Muscle layer of colon (tissue), 2 donors: ENCODE measurements at regions not wholly inside any gene's neighbourhood (a gene's known extent, or its start where the extent isn't known, plus 50 kb on each side); places are given as distances from the start of the nearest gene placed in this dataset.
A peak's percentile ranks its signal among the peaks of the same experiment; 100 is the strongest.

Source experiments
- H3K27ac ChIP-seq: one replicate; pipeline ENCODE4 v1.7.0; 2013; ENCODE audit warnings: low read depth, mild to moderate bottlenecking, low read length, moderate library complexity
- H3K27me3 ChIP-seq, 2 donors: one replicate each; pipeline ENCODE4 v1.7.0; 2013; ENCODE audit warnings: low read length in 2 of 2, mild to moderate bottlenecking in 2 of 2; ENCODE audit not compliant: insufficient read depth in 2 of 2, control insufficient read depth in 1 of 2
- H3K36me3 ChIP-seq: one replicate; pipeline ENCODE4 v1.7.0; 2013; ENCODE audit warnings: mild to moderate bottlenecking, low read length; ENCODE audit not compliant: insufficient read depth
- H3K4me1 ChIP-seq: one replicate; pipeline ENCODE4 v1.7.0; 2013; ENCODE audit warnings: mild to moderate bottlenecking, low read length; ENCODE audit not compliant: insufficient read depth
- H3K4me3 ChIP-seq, 2 donors: one replicate each; pipeline ENCODE4 v1.7.0; 2013; ENCODE audit warnings: low read length in 2 of 2, low read depth in 1 of 2, mild to moderate bottlenecking in 1 of 2, moderate library complexity in 1 of 2
- H3K9ac ChIP-seq: one replicate; pipeline ENCODE4 v1.7.0; 2013; ENCODE audit warnings: low read length
- H3K9me3 ChIP-seq: one replicate; pipeline ENCODE4 v1.7.0; 2013; ENCODE audit warnings: mild to moderate bottlenecking, low read length
- donor health status: abdominal sarcoma.
- donor health status: Adenocarcinoma of cecum.

- no peak overlapping the region for H3K27ac ChIP-seq
- no peak overlapping the region for H3K9ac ChIP-seq
- peaks cover 16% of the 10 kb centered on the region for H3K4me1 ChIP-seq
- H3K27me3 ChIP-seq: no peaks in the 10 kb centered on the region
- no peaks in the 10 kb centered on the region for H3K36me3 ChIP-seq
- H3K9me3 ChIP-seq: no peaks in the 10 kb centered on the region
- H3K4me3 ChIP-seq: no peak overlapping the region
These were observed 156.9 kb downstream of the USP12 start for GRCh38 chr13:27014406-27015359.

GRCh38 chr13:27012482-27013197, 159.0 kb downstream of the USP12 start:
- Histone ChIP-seq H3K36me3 (no peaks in the 10 kb centered on the region), H3K9ac (no peak overlapping the region), H3K27me3 (no peaks in the 10 kb centered on the region), H3K4me1 (peaks cover 4% of the 10 kb centered on the region), H3K4me3 (no peak overlapping the region), H3K9me3 (no peaks in the 10 kb centered on the region), H3K27ac (no peak overlapping the region)

GRCh38 chr13:27011661-27012060, 159.9 kb downstream of the USP12 start:
- no peak overlapping the region for H3K27ac ChIP-seq
- H3K9me3 ChIP-seq: no peaks in the 10 kb centered on the region
- H3K27me3 ChIP-seq: peaks cover 0 to under 1% of the 10 kb centered on the region in 2 donors
- no peaks in the 10 kb centered on the region for H3K36me3 ChIP-seq
- H3K9ac ChIP-seq: no peak overlapping the region
- no peak overlapping the region for H3K4me3 ChIP-seq
- no peaks in the 10 kb centered on the region for H3K4me1 ChIP-seq

- Histone ChIP-seq H3K27me3 (peaks cover 0 to 6% of the 10 kb centered on the region in 2 donors), H3K4me1 (peaks cover 11% of the 10 kb centered on the region), H3K27ac (no peak overlapping the region), H3K9ac (no peak overlapping the region), H3K4me3 (no peak overlapping the region), H3K9me3 (no peaks in the 10 kb centered on the region), H3K36me3 (no peaks in the 10 kb centered on the region)
These were observed 162.9 kb downstream of the USP12 start for GRCh38 chr13:27008733-27009132.

GRCh38 chr13:27007166-27007565, 164.4 kb downstream of the USP12 start:
- Histone ChIP-seq H3K27me3 (peaks cover 0 to 6% of the 10 kb centered on the region in 2 donors), H3K4me1 (peaks cover 11% of the 10 kb centered on the region), H3K4me3 (peak overlapping the region; percentile 44 to 84), H3K36me3 (no peaks in the 10 kb centered on the region), H3K9ac (peak overlapping the region; percentile 51), H3K27ac (peak overlapping the region; percentile 78), H3K9me3 (no peaks in the 10 kb centered on the region)

- no peaks in the 10 kb centered on the region for H3K9me3 ChIP-seq
- peak overlapping the region; percentile 44 to 84 for H3K4me3 ChIP-seq
- H3K9ac ChIP-seq: peak overlapping the region; percentile 51
- H3K4me1 ChIP-seq: peaks cover 11% of the 10 kb centered on the region
- no peaks in the 10 kb centered on the region for H3K36me3 ChIP-seq
- H3K27me3 ChIP-seq: peaks cover 0 to 6% of the 10 kb centered on the region in 2 donors
- peak overlapping the region; percentile 78 for H3K27ac ChIP-seq
These were observed 165.0 kb downstream of the USP12 start for GRCh38 chr13:27006519-27007161.

GRCh38 chr13:27005976-27006518, 165.6 kb downstream of the USP12 start:
- Histone ChIP-seq H3K27me3 (peaks cover 0 to 6% of the 10 kb centered on the region in 2 donors), H3K27ac (peak overlapping the region; percentile 78), H3K36me3 (no peaks in the 10 kb centered on the region), H3K9ac (no peak overlapping the region), H3K4me1 (peaks cover 11% of the 10 kb centered on the region), H3K9me3 (no peaks in the 10 kb centered on the region), H3K4me3 (peak overlapping the region; percentile 44 to 84)

- no peak overlapping the region for H3K4me3 ChIP-seq
- no peaks in the 10 kb centered on the region for H3K9me3 ChIP-seq
- H3K27me3 ChIP-seq: peaks cover 0 to 6% of the 10 kb centered on the region in 2 donors
- H3K9ac ChIP-seq: no peak overlapping the region
- H3K4me1 ChIP-seq: peaks cover 11% of the 10 kb centered on the region
- peak overlapping the region; percentile 27 for H3K27ac ChIP-seq
- no peaks in the 10 kb centered on the region for H3K36me3 ChIP-seq
These were observed 166.1 kb downstream of the USP12 start for GRCh38 chr13:27005556-27005955.

GRCh38 chr13:27004866-27005265, 166.7 kb downstream of the USP12 start:
- Histone ChIP-seq H3K27me3 (peaks cover 0 to 6% of the 10 kb centered on the region in 2 donors), H3K9me3 (no peaks in the 10 kb centered on the region), H3K4me3 (no peak overlapping the region), H3K9ac (no peak overlapping the region), H3K27ac (no peak overlapping the region), H3K4me1 (peaks cover 11% of the 10 kb centered on the region), H3K36me3 (no peaks in the 10 kb centered on the region)

GRCh38 chr13:27004326-27004725, 167.3 kb downstream of the USP12 start:
- no peak overlapping the region for H3K9ac ChIP-seq
- H3K9me3 ChIP-seq: no peaks in the 10 kb centered on the region
- H3K27me3 ChIP-seq: peaks cover 0 to 6% of the 10 kb centered on the region in 2 donors
- H3K4me3 ChIP-seq: no peak overlapping the region
- no peak overlapping the region for H3K27ac ChIP-seq
- H3K4me1 ChIP-seq: peaks cover 11% of the 10 kb centered on the region
- no peaks in the 10 kb centered on the region for H3K36me3 ChIP-seq

- no peaks in the 10 kb centered on the region for H3K9me3 ChIP-seq
- peaks cover 0 to 6% of the 10 kb centered on the region in 2 donors for H3K27me3 ChIP-seq
- peaks cover 11% of the 10 kb centered on the region for H3K4me1 ChIP-seq
These were observed 169.9 kb downstream of the USP12 start for GRCh38 chr13:27001705-27002104.

More at GRCh38 chr13:27001705-27002104, 169.9 kb downstream of the USP12 start:
- Histone ChIP-seq H3K36me3 (no peaks in the 10 kb centered on the region), H3K27ac (no peak overlapping the region), H3K4me3 (no peak overlapping the region), H3K9ac (no peak overlapping the region)
